ENCODE measurements at regions not wholly inside any gene's neighbourhood (a gene's known extent, or its start where the extent isn't known, plus 50 kb on each side); places are given as distances from the start of the nearest gene placed in this dataset.

- ChIA-PET POLR2A (no interaction called here), CTCF (no interaction called here)
- no peaks in the 10 kb centered on the region for H3K4me1 ChIP-seq (ENCODE audit: control insufficient read depth, insufficient read depth, low read length)
- TF ChIP-seq MZF1 (tag by site-specific recombination; IDR thresholded peaks at IDR 0.05; ENCODE audit: borderline replicate concordance) (no peak), ZNF514 (tag by site-specific recombination; IDR thresholded peaks at IDR 0.05) (no peak), ZNF112 (tag by site-specific recombination; IDR thresholded peaks at IDR 0.05) (no peak), PRDM10 (tag by site-specific recombination; IDR thresholded peaks at IDR 0.05) (no peak)
- TF ChIP-seq, protein P1, sequence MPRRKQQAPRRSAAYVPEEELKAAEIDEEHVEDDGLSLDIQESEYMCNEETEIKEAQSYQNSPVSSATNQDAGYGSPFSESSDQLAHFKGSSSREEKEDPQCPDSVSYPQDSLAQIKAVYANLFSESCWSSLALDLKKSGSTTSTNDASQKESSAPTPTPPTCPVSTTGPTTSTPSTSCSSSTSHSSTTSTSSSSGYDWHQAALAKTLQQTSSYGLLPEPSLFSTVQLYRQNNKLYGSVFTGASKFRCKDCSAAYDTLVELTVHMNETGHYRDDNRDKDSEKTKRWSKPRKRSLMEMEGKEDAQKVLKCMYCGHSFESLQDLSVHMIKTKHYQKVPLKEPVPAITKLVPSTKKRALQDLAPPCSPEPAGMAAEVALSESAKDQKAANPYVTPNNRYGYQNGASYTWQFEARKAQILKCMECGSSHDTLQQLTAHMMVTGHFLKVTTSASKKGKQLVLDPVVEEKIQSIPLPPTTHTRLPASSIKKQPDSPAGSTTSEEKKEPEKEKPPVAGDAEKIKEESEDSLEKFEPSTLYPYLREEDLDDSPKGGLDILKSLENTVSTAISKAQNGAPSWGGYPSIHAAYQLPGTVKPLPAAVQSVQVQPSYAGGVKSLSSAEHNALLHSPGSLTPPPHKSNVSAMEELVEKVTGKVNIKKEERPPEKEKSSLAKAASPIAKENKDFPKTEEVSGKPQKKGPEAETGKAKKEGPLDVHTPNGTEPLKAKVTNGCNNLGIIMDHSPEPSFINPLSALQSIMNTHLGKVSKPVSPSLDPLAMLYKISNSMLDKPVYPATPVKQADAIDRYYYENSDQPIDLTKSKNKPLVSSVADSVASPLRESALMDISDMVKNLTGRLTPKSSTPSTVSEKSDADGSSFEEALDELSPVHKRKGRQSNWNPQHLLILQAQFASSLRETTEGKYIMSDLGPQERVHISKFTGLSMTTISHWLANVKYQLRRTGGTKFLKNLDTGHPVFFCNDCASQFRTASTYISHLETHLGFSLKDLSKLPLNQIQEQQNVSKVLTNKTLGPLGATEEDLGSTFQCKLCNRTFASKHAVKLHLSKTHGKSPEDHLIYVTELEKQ (tag by site-specific recombination; IDR thresholded peaks at IDR 0.05; ENCODE audit: borderline replicate concordance): no peak
- no peaks in the 10 kb centered on the region for H3K36me3 ChIP-seq (ENCODE audit: control insufficient read depth in 2 of 2, insufficient read depth in 1 of 2, low read length in 2 of 2)
- H3K9me3 ChIP-seq (ENCODE audit: control insufficient read depth, insufficient read depth, low read depth, low read length): no peaks in the 10 kb centered on the region
- H3K27ac ChIP-seq (ENCODE audit: extremely low read depth, low read depth, low read length): no peak overlapping the region
- H3K4me3 ChIP-seq (ENCODE audit: low read depth, low read length): no peak overlapping the region
Measured at GRCh38 chr2:78718473-78718872, 307.0 kb upstream of the REG3G start.

DNA sequence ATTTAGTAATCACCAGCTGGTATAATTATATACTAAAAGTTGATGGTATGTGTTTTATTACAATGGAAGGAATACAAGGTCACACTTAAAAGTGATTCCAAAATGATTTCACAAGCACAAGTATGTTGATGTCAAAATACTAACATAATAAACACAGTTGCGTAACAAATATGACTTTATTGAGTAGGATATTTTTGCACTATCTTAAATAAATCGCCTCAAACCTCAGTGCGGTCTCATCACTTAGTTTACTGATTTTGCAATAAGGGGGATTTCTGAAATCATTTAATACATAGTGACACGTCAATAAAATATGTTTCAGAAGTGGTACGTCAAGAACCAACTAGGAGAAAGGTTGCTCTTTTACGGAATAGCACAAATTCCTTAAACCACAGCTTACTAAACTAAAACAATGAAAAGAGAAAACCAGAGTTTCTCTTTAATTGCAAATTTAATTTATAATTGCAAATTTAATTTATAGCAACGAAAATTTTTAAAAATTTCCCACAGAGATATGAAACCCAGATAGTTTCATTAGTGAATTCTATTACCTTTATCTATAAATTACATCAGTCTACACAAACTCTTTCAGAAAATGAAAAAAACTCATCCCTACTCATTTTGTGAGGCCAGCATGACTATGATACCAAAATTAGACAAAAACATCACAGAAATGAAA, 304.0 kb upstream of the REG3G start:
- H3K4me1 ChIP-seq (ENCODE audit: control insufficient read depth, insufficient read depth, low read length): no peaks in the 10 kb centered on the region
- H3K36me3 ChIP-seq (ENCODE audit: control insufficient read depth in 2 of 2, insufficient read depth in 1 of 2, low read length in 2 of 2): no peaks in the 10 kb centered on the region
- ChIA-PET CTCF (no interaction called here), POLR2A (no interaction called here)
- no peak for TF ChIP-seq ZNF654 (tag by site-specific recombination; IDR thresholded peaks at IDR 0.05; ENCODE audit: low read depth)
- no peak for TF ChIP-seq KLF16 (tag by site-specific recombination; IDR thresholded peaks at IDR 0.05)
- TF ChIP-seq ZNF350 (tag by site-specific recombination; IDR thresholded peaks at IDR 0.05): no peak
- TF ChIP-seq ZSCAN23 (tag by site-specific recombination; IDR thresholded peaks at IDR 0.05): no peak
- TF ChIP-seq ZNF791 (tag by site-specific recombination; IDR thresholded peaks at IDR 0.05): no peak
- no peak overlapping the region for H3K27ac ChIP-seq (ENCODE audit: extremely low read depth, low read depth, low read length)
- no peaks in the 10 kb centered on the region for H3K9me3 ChIP-seq (ENCODE audit: control insufficient read depth, insufficient read depth, low read depth, low read length)
- no peak overlapping the region for H3K4me3 ChIP-seq (ENCODE audit: low read depth, low read length)

GRCh38 chr2:78734221-78734620, 291.3 kb upstream of the REG3G start:
- Histone ChIP-seq H3K36me3 (ENCODE audit: control insufficient read depth in 2 of 2, insufficient read depth in 1 of 2, low read length in 2 of 2) (no peaks in the 10 kb centered on the region), H3K4me3 (ENCODE audit: low read depth, low read length) (no peak overlapping the region), H3K27ac (ENCODE audit: extremely low read depth, low read depth, low read length) (no peak overlapping the region), H3K9me3 (ENCODE audit: control insufficient read depth, insufficient read depth, low read depth, low read length) (no peaks in the 10 kb centered on the region), H3K4me1 (ENCODE audit: control insufficient read depth, insufficient read depth, low read length) (no peaks in the 10 kb centered on the region)
- ChIA-PET CTCF (no interaction called here), POLR2A (interaction anchor here (0.6 kb wide), 1 partner anchor 170 kb away, joined by 5 read pairs; no protein-coding TSS in a partner anchor)
- TF ChIP-seq ZNF280C (tag by site-specific recombination; IDR thresholded peaks at IDR 0.05): no peak
- no peak for TF ChIP-seq ZEB2 (tag by site-specific recombination; IDR thresholded peaks at IDR 0.05)
- TF ChIP-seq ZNF501 (tag by site-specific recombination; IDR thresholded peaks at IDR 0.05): no peak
- TF ChIP-seq, protein P2, sequence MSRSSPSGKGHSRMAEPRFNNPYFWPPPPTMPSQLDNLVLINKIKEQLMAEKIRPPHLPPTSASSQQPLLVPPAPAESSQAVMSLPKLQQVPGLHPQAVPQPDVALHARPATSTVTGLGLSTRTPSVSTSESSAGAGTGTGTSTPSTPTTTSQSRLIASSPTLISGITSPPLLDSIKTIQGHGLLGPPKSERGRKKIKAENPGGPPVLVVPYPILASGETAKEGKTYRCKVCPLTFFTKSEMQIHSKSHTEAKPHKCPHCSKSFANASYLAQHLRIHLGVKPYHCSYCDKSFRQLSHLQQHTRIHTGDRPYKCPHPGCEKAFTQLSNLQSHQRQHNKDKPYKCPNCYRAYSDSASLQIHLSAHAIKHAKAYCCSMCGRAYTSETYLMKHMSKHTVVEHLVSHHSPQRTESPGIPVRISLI (tag by site-specific recombination; IDR thresholded peaks at IDR 0.05): no peak
- TF ChIP-seq IKZF3 (tag by site-specific recombination; IDR thresholded peaks at IDR 0.05): no peak
- TF ChIP-seq ZBTB1 (tag by site-specific recombination; IDR thresholded peaks at IDR 0.05): no peak
- no peak for TF ChIP-seq HIC1 (tag by site-specific recombination; IDR thresholded peaks at IDR 0.05)
- no peak for TF ChIP-seq KLF8 (tag by site-specific recombination; IDR thresholded peaks at IDR 0.05)

All from HEK293 (cell line).